Esophagus squamous epithelium (tissue), 5 donors: ENCODE measurements at regions not wholly inside any gene's neighbourhood (a gene's known extent, or its start where the extent isn't known, plus 50 kb on each side); places are given as distances from the start of the nearest gene placed in this dataset.

ENCODE experiments used
- DNase-seq: peaks from one replicate; lab custom pipeline; 2025; lab: John Stamatoyannopoulos, UW
- H3K27ac ChIP-seq, 4 donors: fragments of 200-600 bp; sonication (generic); one replicate each; pipeline ENCODE4 v1.5.1; 2016 to 2019; ENCODE audit warnings: mild to moderate bottlenecking in 1 of 4
- H3K27me3 ChIP-seq, 4 donors: fragments of 200-600 bp; sonication (generic); 1 replicate in 3 of 4; 2 replicates in 1 of 4; pipeline versions ENCODE4 v1.5.1 to v1.6.0; 2017 to 2021; ENCODE audit warnings: antibody characterized with exemption in 1 of 4
- H3K36me3 ChIP-seq, 3 donors: fragments of 200-600 bp; sonication (generic); one replicate each; pipeline ENCODE4 v1.5.1; 2016 to 2019
- H3K4me1 ChIP-seq, 3 donors: fragments of 200-600 bp; sonication (generic); one replicate each; pipeline ENCODE4 v1.5.1; 2017 to 2019
- H3K4me3 ChIP-seq, 4 donors: fragments of 200-600 bp; sonication (generic); 1 replicate in 3 of 4; 2 replicates in 1 of 4; pipeline ENCODE4 v1.5.1; 2016 to 2019; ENCODE audit warnings: mild to moderate bottlenecking in 2 of 4, moderate library complexity in 1 of 4
- H3K9me3 ChIP-seq, 3 donors: fragments of 200-600 bp; sonication (generic); one replicate each; pipeline ENCODE4 v1.5.1; 2016 to 2019
- CTCF ChIP-seq, 6 experiments: fragments of 450-650 bp in 4 of 6; fragments of 200-600 bp in 2 of 6; sonication (generic) in 2 of 6; IDR thresholded peaks; one replicate each; pipeline ENCODE4 v1.5.1; 2016 to 2019; ENCODE audit warnings: antibody characterized with exemption in 6 of 6, mild to moderate bottlenecking in 4 of 6, moderate library complexity in 4 of 6
- POLR2A ChIP-seq, 4 donors: fragments of 450-650 bp; IDR thresholded peaks; one replicate each; pipeline ENCODE4 v1.6.1; 2017; ENCODE audit warnings: antibody characterized with exemption in 4 of 4, mild to moderate bottlenecking in 4 of 4, moderate library complexity in 3 of 4
- WGBS, 2 donors: methylation state at CpG; one replicate each; pipeline ENCODE4 v1.1.5; 2018; 5-methylcytosine and 5-hydroxymethylcytosine counted together
- intact Hi-C: fragments of 100-400 bp; cut with DNase I; formaldehyde crosslinking; loops from one replicate; pipeline ENCODE4 v1.15.0; 2022
- donor health status: DM: yes; HTN: yes; CAD: no.

- Histone ChIP-seq H3K4me3 (no peak overlapping the region), H3K4me1 (no peaks in the 10 kb centered on the region), H3K36me3 (no peaks in the 10 kb centered on the region), H3K27ac (no peak overlapping the region), H3K27me3 (no peaks in the 10 kb centered on the region), H3K9me3 (no peaks in the 10 kb centered on the region)
- intact Hi-C loops: no loop called here
- TF ChIP-seq POLR2A (IDR thresholded peaks at IDR 0.05): no peak
- TF ChIP-seq CTCF (IDR thresholded peaks at IDR 0.05): no peak
- no peak for DNase-seq
These were observed 547.3 kb upstream of the PLXNA2 start for GRCh38 chr1:208791456-208791855.

GRCh38 chr1:208793861-208794345 lies 549.7 kb upstream of the PLXNA2 start:
- no peaks in the 10 kb centered on the region for H3K9me3 ChIP-seq

GRCh38 chr1:208799186-208799585 lies 555.0 kb upstream of the PLXNA2 start:
- no peaks in the 10 kb centered on the region for H3K27me3 ChIP-seq
- H3K27ac ChIP-seq: no peak overlapping the region
- DNase-seq: no peak
- TF ChIP-seq POLR2A (IDR thresholded peaks at IDR 0.05): no peak
- TF ChIP-seq CTCF (IDR thresholded peaks at IDR 0.05): no peak
- intact Hi-C loops: no loop called here
- WGBS, 2 donors: 50 to 81% methylated on average over 1 of the region's 1 CpG
- no peaks in the 10 kb centered on the region for H3K36me3 ChIP-seq
- H3K9me3 ChIP-seq: no peaks in the 10 kb centered on the region
- no peaks in the 10 kb centered on the region for H3K4me1 ChIP-seq
- no peak overlapping the region for H3K4me3 ChIP-seq

More at GRCh38 chr1:208793861-208794345, 549.7 kb upstream of the PLXNA2 start:
- TF ChIP-seq CTCF (IDR thresholded peaks at IDR 0.05): no peak
- no peak for TF ChIP-seq POLR2A (IDR thresholded peaks at IDR 0.05)
- no peaks in the 10 kb centered on the region for H3K4me1 ChIP-seq
- no peak overlapping the region for H3K27ac ChIP-seq
- DNase-seq: no peak
- no peaks in the 10 kb centered on the region for H3K27me3 ChIP-seq
- WGBS, 2 donors: 55% methylated on average over 2 of the region's 2 CpGs
- intact Hi-C loops: no loop called here
- H3K36me3 ChIP-seq: no peaks in the 10 kb centered on the region
- H3K4me3 ChIP-seq: no peak overlapping the region

- intact Hi-C loops: no loop called here
- H3K9me3 ChIP-seq: no peaks in the 10 kb centered on the region
- 61 to 72% methylated on average over 9 of the region's 9 CpGs for WGBS, 2 donors
- no peaks in the 10 kb centered on the region for H3K36me3 ChIP-seq
- peaks cover 0 to 18% (median 3%) of the 10 kb centered on the region in 3 donors for H3K4me1 ChIP-seq
- H3K4me3 ChIP-seq: no peak overlapping the region
- H3K27me3 ChIP-seq: no peaks in the 10 kb centered on the region
- no peak for DNase-seq
- TF ChIP-seq CTCF (IDR thresholded peaks at IDR 0.05) (no peak), POLR2A (IDR thresholded peaks at IDR 0.05) (no peak)
- H3K27ac ChIP-seq: no peak overlapping the region
These were observed 559.0 kb upstream of the PLXNA2 start for GRCh38 chr1:208803011-208803811.

GRCh38 chr1:208807446-208808127 lies 563.4 kb upstream of the PLXNA2 start:
- Histone ChIP-seq H3K27me3 (no peaks in the 10 kb centered on the region), H3K36me3 (no peaks in the 10 kb centered on the region), H3K27ac (peak overlapping the region; percentile 63 to 80 (median 72)), H3K9me3 (no peaks in the 10 kb centered on the region), H3K4me3 (no peak overlapping the region), H3K4me1 (peaks cover 0 to 40% (median 9%) of the 10 kb centered on the region in 3 donors)
- TF ChIP-seq POLR2A (IDR thresholded peaks at IDR 0.05): no peak
- TF ChIP-seq CTCF (IDR thresholded peaks at IDR 0.05): no peak
- no peak for DNase-seq
- 18 to 35% methylated on average over 4 of the region's 4 CpGs for WGBS, 2 donors
- intact Hi-C loops: no loop called here
